Daoy (cell line): ENCODE measurements at regions not wholly inside any gene's neighbourhood (a gene's known extent, or its start where the extent isn't known, plus 50 kb on each side); places are given as distances from the start of the nearest gene placed in this dataset.

Experiments used
- DNase-seq: peaks from one replicate; pipeline ENCODE4 v3.0.0-alpha.2; 2015; ENCODE audit warnings: low read depth

GRCh38 chr6:148041546-148041945 lies 301.1 kb upstream of the SASH1 start:
- no peak for DNase-seq

- DNase-seq = no peak
These were observed 300.1 kb upstream of the SASH1 start for GRCh38 chr6:148042536-148042935.

GRCh38 chr6:148044261-148044751 lies 298.3 kb upstream of the SASH1 start:
- peak; percentile 59 for DNase-seq

- no peak for DNase-seq
These were observed 297.7 kb upstream of the SASH1 start for GRCh38 chr6:148044921-148045320.

- no peak for DNase-seq
These were observed 289.4 kb upstream of the SASH1 start for GRCh38 chr6:148053209-148053608.

- no peak for DNase-seq
These were observed 288.8 kb upstream of the SASH1 start for GRCh38 chr6:148053796-148054195.

GRCh38 chr6:148054219-148054618 lies 288.4 kb upstream of the SASH1 start:
- no peak for DNase-seq

GRCh38 chr6:148055419-148055818 lies 287.2 kb upstream of the SASH1 start:
- no peak for DNase-seq

- DNase-seq = no peak
These were observed 282.8 kb upstream of the SASH1 start for GRCh38 chr6:148059869-148060268.

GRCh38 chr6:148064406-148065134 lies 278.1 kb upstream of the SASH1 start:
- peak; percentile 93 for DNase-seq

GRCh38 chr6:148068437-148069061 lies 274.1 kb upstream of the SASH1 start:
- DNase-seq = no peak

GRCh38 chr6:148069256-148069655 lies 273.4 kb upstream of the SASH1 start:
- peak; percentile 15 for DNase-seq

GRCh38 chr6:148074291-148074690 lies 268.3 kb upstream of the SASH1 start:
- DNase-seq = no peak

- DNase-seq = no peak
These were observed 267.9 kb upstream of the SASH1 start for GRCh38 chr6:148074738-148075137.

GRCh38 chr6:148075352-148075751 lies 267.3 kb upstream of the SASH1 start:
- no peak for DNase-seq

- DNase-seq = no peak
These were observed 266.6 kb upstream of the SASH1 start for GRCh38 chr6:148076051-148076450.

- no peak for DNase-seq
These were observed 262.3 kb upstream of the SASH1 start for GRCh38 chr6:148080315-148080714.

- DNase-seq = no peak
These were observed 261.6 kb upstream of the SASH1 start for GRCh38 chr6:148081076-148081475.

GRCh38 chr6:148082044-148082443 lies 260.6 kb upstream of the SASH1 start:
- no peak for DNase-seq

GRCh38 chr6:148082696-148083095 lies 259.9 kb upstream of the SASH1 start:
- no peak for DNase-seq

GRCh38 chr6:148085631-148086331 lies 256.9 kb upstream of the SASH1 start:
- peak; percentile 20 for DNase-seq

- DNase-seq = no peak
These were observed 256.3 kb upstream of the SASH1 start for GRCh38 chr6:148086386-148086785.

- no peak for DNase-seq
These were observed 255.8 kb upstream of the SASH1 start for GRCh38 chr6:148086843-148087242.
